ENCODE measurements at regions not wholly inside any gene's neighbourhood (a gene's known extent, or its start where the extent isn't known, plus 50 kb on each side); places are given as distances from the start of the nearest gene placed in this dataset.

- H3K36me3 Mint-ChIP-seq: no peaks in the 10 kb centered on the region
- intact Hi-C loops (cut with micrococcal nuclease): no loop called here
- peaks cover 0 to 5% of the 10 kb centered on the region in 2 donors for H3K4me1 Mint-ChIP-seq
Measured at GRCh38 chr6:129778793-129779192, 68.8 kb upstream of the ARHGAP18 start.

GRCh38 chr6:129777371-129777770 lies 67.4 kb upstream of the ARHGAP18 start:
- Histone ChIP-seq H3K9me3 (ENCODE audit: control insufficient read depth, insufficient read depth, low read length) (no peaks in the 10 kb centered on the region), H3K36me3 (ENCODE audit: control insufficient read depth, insufficient read depth, low read length) (no peaks in the 10 kb centered on the region), H3K4me1 (ENCODE audit: control insufficient read depth, insufficient read depth, low read length) (no peaks in the 10 kb centered on the region), H3K27ac (ENCODE audit: low read length) (no peak overlapping the region), H3K27me3 (ENCODE audit: control insufficient read depth, insufficient read depth, low read length) (no peaks in the 10 kb centered on the region), H3K4me3 (ENCODE audit: low read length) (no peak overlapping the region)
- Mint-ChIP-seq H3K4me3 (no peak overlapping the region), H3K9me3 (no peaks in the 10 kb centered on the region), H3K4me1 (peaks cover 0 to 5% of the 10 kb centered on the region in 2 donors), H3K27ac (no peak overlapping the region), H3K27me3 (ENCODE audit: low read depth in 2 of 2) (peaks cover 9 to 16% of the 10 kb centered on the region in 2 donors), H3K36me3 (no peaks in the 10 kb centered on the region)
- intact Hi-C loops (cut with micrococcal nuclease): no loop called here
- no peak for DNase-seq
- ATAC-seq: no peak
- TF ChIP-seq, protein P1, sequence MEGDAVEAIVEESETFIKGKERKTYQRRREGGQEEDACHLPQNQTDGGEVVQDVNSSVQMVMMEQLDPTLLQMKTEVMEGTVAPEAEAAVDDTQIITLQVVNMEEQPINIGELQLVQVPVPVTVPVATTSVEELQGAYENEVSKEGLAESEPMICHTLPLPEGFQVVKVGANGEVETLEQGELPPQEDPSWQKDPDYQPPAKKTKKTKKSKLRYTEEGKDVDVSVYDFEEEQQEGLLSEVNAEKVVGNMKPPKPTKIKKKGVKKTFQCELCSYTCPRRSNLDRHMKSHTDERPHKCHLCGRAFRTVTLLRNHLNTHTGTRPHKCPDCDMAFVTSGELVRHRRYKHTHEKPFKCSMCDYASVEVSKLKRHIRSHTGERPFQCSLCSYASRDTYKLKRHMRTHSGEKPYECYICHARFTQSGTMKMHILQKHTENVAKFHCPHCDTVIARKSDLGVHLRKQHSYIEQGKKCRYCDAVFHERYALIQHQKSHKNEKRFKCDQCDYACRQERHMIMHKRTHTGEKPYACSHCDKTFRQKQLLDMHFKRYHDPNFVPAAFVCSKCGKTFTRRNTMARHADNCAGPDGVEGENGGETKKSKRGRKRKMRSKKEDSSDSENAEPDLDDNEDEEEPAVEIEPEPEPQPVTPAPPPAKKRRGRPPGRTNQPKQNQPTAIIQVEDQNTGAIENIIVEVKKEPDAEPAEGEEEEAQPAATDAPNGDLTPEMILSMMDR (IDR thresholded peaks at IDR 0.05): no peak

More at GRCh38 chr6:129778793-129779192, 68.8 kb upstream of the ARHGAP18 start:
- no peak overlapping the region for H3K4me3 Mint-ChIP-seq
- ATAC-seq (no peak), DNase-seq (no peak)
- peaks cover 3 to 24% of the 10 kb centered on the region in 2 donors for H3K27me3 Mint-ChIP-seq (ENCODE audit: low read depth in 2 of 2)
- H3K36me3 ChIP-seq (ENCODE audit: control insufficient read depth, insufficient read depth, low read length): no peaks in the 10 kb centered on the region
- TF ChIP-seq, protein P1 (IDR thresholded peaks at IDR 0.05): no peak
- H3K27ac ChIP-seq (ENCODE audit: low read length): no peak overlapping the region
- WGBS (ENCODE audit: insufficient coverage): no CpG with 5 or more reads among the region's 1 CpG
- H3K4me1 ChIP-seq (ENCODE audit: control insufficient read depth, insufficient read depth, low read length): no peaks in the 10 kb centered on the region
- no peak overlapping the region for H3K27ac Mint-ChIP-seq
- no peak overlapping the region for H3K4me3 ChIP-seq (ENCODE audit: low read length)
- no peaks in the 10 kb centered on the region for H3K27me3 ChIP-seq (ENCODE audit: control insufficient read depth, insufficient read depth, low read length)
- H3K9me3 ChIP-seq (ENCODE audit: control insufficient read depth, insufficient read depth, low read length): no peaks in the 10 kb centered on the region
- no peaks in the 10 kb centered on the region for H3K9me3 Mint-ChIP-seq

GRCh38 chr6:129776542-129777330 lies 66.8 kb upstream of the ARHGAP18 start:
- H3K9me3 ChIP-seq (ENCODE audit: control insufficient read depth, insufficient read depth, low read length): no peaks in the 10 kb centered on the region
- DNase-seq (no peak), ATAC-seq (no peak)
- H3K27me3 ChIP-seq (ENCODE audit: control insufficient read depth, insufficient read depth, low read length): no peaks in the 10 kb centered on the region
- no peaks in the 10 kb centered on the region for H3K36me3 ChIP-seq (ENCODE audit: control insufficient read depth, insufficient read depth, low read length)
- Mint-ChIP-seq H3K9me3 (no peaks in the 10 kb centered on the region), H3K4me1 (peaks cover 0 to 5% of the 10 kb centered on the region in 2 donors), H3K27ac (no peak overlapping the region), H3K27me3 (ENCODE audit: low read depth in 2 of 2) (peaks cover 13 to 15% of the 10 kb centered on the region in 2 donors), H3K4me3 (no peak overlapping the region), H3K36me3 (no peaks in the 10 kb centered on the region)
- H3K4me3 ChIP-seq (ENCODE audit: low read length): no peak overlapping the region
- no peak overlapping the region for H3K27ac ChIP-seq (ENCODE audit: low read length)
- intact Hi-C loops (cut with micrococcal nuclease): no loop called here
- no peaks in the 10 kb centered on the region for H3K4me1 ChIP-seq (ENCODE audit: control insufficient read depth, insufficient read depth, low read length)
- 95% methylated on average over 2 of the region's 3 CpGs for WGBS (ENCODE audit: insufficient coverage)
- TF ChIP-seq, protein P1 (IDR thresholded peaks at IDR 0.05): no peak
